Memory B cell (primary cell): ENCODE measurements at regions not wholly inside any gene's neighbourhood (a gene's known extent, or its start where the extent isn't known, plus 50 kb on each side); places are given as distances from the start of the nearest gene placed in this dataset.
"Not testable (repeated sequence)": the region's sequence is repeated elsewhere in the genome, so short reads cannot be mapped to it uniquely, and the experiment has no call there.

Experiments used
- ATAC-seq: fragments of 150-1000 bp; cut with Tn5 transposase; 2 replicates; pipeline ENCODE4 v1.10.0; 2021; ENCODE audit warnings: low read depth, mild to moderate bottlenecking, moderate library complexity
- DNase-seq, 2 donors: peaks; one replicate each; pipeline ENCODE4 v3.0.0; 2022; ENCODE audit warnings: low spot score in 2 of 2
- H3K27ac Mint-ChIP-seq: one replicate; pipeline ENCODE4 v1.8.0; 2022; ENCODE audit warnings: mild to moderate bottlenecking, moderate library complexity, mixed read lengths
- H3K27me3 Mint-ChIP-seq: one replicate; pipeline ENCODE4 v1.8.0; 2022; ENCODE audit warnings: mixed read lengths
- H3K36me3 Mint-ChIP-seq: one replicate; pipeline ENCODE4 v1.8.0; 2022; ENCODE audit warnings: mild to moderate bottlenecking, mixed read lengths
- H3K4me1 Mint-ChIP-seq: one replicate; pipeline ENCODE4 v1.8.0; 2022; ENCODE audit warnings: mixed read lengths
- H3K4me3 Mint-ChIP-seq: one replicate; pipeline ENCODE4 v1.8.0; 2022; ENCODE audit warnings: mild to moderate bottlenecking, moderate library complexity, mixed read lengths
- H3K9me3 Mint-ChIP-seq: one replicate; pipeline ENCODE4 v1.8.0; 2022; ENCODE audit warnings: mixed read lengths

DNA sequence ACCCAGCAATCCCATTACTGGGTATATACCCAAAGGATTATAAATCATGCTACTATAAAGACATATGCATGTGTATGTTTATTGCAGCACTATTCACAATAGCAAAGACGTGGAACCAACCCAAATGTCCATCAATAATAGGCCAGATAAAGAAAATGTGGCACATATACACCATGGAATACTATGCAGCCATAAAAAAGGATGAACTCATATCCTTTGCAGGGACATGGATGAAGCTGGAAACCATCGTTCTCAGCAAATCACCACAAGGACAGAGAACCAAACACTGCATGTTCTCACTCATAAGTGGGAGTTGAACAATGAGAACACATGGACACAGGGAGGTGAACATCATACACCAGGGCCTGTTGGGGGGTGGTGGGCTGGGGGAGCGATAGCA lies 109.7 kb downstream of the ATXN3L start:
- H3K9me3 Mint-ChIP-seq, ATAC-seq, H3K36me3 Mint-ChIP-seq, H3K27me3 Mint-ChIP-seq, H3K4me3 Mint-ChIP-seq, H3K4me1 Mint-ChIP-seq, DNase-seq, H3K27ac Mint-ChIP-seq: not testable (repeated sequence)

GRCh38 chrX:13209704-13210103 lies 110.1 kb downstream of the ATXN3L start:
- DNase-seq, H3K9me3 Mint-ChIP-seq, H3K27me3 Mint-ChIP-seq, H3K4me3 Mint-ChIP-seq, H3K36me3 Mint-ChIP-seq, H3K27ac Mint-ChIP-seq, H3K4me1 Mint-ChIP-seq, ATAC-seq: not testable (repeated sequence)

DNA sequence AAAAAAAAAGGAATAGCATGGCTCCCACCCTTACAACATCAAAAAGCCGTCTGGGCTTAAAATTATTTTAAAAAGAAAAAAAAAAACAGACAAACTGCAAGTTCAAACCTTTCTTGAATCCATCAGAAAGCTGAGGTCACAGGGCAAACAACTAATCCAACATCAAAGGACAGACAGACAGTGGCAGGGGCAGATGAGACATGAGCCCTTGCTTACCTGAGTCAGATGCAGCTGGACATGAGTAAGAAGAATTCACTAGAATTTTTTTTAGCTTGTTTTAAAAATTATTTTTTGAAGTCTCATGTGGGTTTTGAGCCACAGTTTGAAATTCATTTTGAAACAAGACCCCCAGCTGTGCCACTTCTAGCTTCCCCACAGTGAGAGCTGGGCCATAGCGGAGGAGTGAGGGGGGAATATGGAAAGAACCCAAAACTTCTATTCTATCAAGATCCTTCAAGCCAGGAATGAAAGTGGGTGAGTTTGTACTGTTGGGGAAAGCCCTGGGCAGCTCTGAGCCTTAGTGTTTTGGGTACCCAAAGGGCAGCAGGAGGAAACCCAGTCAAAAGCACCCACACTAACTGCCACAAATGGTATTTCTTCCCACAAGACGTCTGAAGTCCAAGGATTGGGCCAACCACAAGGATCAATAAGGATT lies 111.4 kb downstream of the ATXN3L start:
- H3K4me1 Mint-ChIP-seq, result no peaks in the 10 kb centered on the region
- H3K36me3 Mint-ChIP-seq, result no peaks in the 10 kb centered on the region
- no peak overlapping the region for H3K4me3 Mint-ChIP-seq
- ATAC-seq (no peak), DNase-seq (no peak)
- H3K27ac Mint-ChIP-seq, result no peak overlapping the region
- H3K27me3 Mint-ChIP-seq, result no peaks in the 10 kb centered on the region
- H3K9me3 Mint-ChIP-seq, result no peaks in the 10 kb centered on the region

DNA sequence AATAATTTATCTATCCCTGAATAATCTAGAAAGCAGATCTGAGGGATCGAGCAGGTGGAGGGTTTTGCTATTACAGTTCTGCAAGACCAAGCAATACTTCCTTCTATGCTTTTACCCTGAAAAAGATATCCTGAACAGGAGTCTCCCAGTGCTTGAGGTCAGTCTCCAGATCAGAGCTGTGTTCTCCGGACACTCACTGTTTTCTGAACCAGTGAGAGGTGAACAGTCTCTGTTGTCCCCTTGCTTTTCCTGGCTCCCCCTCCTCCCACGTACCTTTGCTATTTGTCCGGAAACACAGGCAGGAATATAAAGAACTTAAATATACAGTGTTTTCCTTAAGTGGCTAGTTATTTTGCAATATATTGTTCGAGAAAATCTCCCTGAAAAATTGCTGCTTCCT lies 116.6 kb downstream of the ATXN3L start:
- no peak overlapping the region for H3K27ac Mint-ChIP-seq
- H3K4me3 Mint-ChIP-seq, result no peak overlapping the region
- no peaks in the 10 kb centered on the region for H3K9me3 Mint-ChIP-seq
- no peak for ATAC-seq
- peaks cover 2% of the 10 kb centered on the region for H3K36me3 Mint-ChIP-seq
- DNase-seq, result no peak
- no peaks in the 10 kb centered on the region for H3K4me1 Mint-ChIP-seq
- no peaks in the 10 kb centered on the region for H3K27me3 Mint-ChIP-seq

DNA sequence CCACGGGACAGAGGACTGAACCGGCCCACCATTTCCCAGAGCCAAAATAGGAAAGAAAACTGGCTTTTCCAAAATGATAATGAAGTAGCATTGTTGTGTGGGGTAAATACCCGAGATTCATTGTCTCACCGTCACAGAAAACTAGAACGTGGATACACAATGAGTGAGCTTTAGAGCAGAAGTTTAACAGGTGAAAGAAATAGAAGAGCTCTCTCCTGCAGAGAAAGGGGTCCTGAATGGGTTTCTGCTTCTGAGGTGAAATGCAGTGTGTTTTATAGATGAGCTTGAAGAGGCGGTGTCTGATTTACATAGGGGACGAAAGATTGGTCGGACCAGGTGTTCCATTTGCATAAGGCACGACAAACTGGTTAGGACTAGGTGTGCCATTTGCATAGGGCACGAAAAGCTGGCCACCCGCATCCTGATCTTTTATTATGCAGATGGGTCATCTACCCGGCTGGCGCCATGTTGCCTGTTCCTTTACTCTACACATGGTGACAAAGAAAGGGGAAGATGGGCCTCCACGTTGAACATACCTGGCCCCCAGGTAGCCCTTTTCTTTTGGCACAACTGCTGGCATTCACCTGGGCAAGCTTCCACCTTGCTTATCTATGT lies 118.1 kb downstream of the ATXN3L start:
- H3K9me3 Mint-ChIP-seq, result no peaks in the 10 kb centered on the region
- H3K27me3 Mint-ChIP-seq, result no peaks in the 10 kb centered on the region
- H3K4me3 Mint-ChIP-seq, result no peak overlapping the region
- peaks cover 2% of the 10 kb centered on the region for H3K36me3 Mint-ChIP-seq
- H3K4me1 Mint-ChIP-seq, result no peaks in the 10 kb centered on the region
- no peak overlapping the region for H3K27ac Mint-ChIP-seq
- no peak for ATAC-seq
- DNase-seq, result no peak

GRCh38 chrX:13200398-13200797 lies 119.5 kb downstream of the ATXN3L start:
- DNase-seq, result no peak
- Mint-ChIP-seq H3K4me3 (no peak overlapping the region), H3K9me3 (no peaks in the 10 kb centered on the region), H3K36me3 (peaks cover 2% of the 10 kb centered on the region), H3K27me3 (no peaks in the 10 kb centered on the region), H3K4me1 (no peaks in the 10 kb centered on the region), H3K27ac (no peak overlapping the region)
- ATAC-seq, result no peak

DNA sequence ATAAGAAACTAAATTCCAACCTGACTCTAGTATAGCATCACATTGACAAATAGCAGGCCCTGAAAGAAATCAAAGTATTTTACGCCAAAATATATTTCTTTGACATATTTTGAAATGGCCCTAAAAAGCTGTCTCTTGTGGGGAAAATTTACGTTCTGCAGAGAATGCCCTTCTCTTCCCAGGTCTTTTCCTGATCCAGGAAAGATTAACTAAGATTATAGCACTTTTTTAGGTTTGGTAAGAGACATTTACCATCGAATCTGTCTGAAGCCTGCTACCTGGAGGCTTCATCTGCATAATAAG lies 121.1 kb downstream of the ATXN3L start:
- Mint-ChIP-seq H3K9me3 (no peaks in the 10 kb centered on the region), H3K4me3 (no peak overlapping the region), H3K36me3 (peaks cover 2% of the 10 kb centered on the region), H3K27me3 (no peaks in the 10 kb centered on the region), H3K27ac (no peak overlapping the region), H3K4me1 (peaks cover 4% of the 10 kb centered on the region)
- ATAC-seq, result no peak
- DNase-seq, result no peak

- DNase-seq, result no peak
- no peak for ATAC-seq
- no peak overlapping the region for H3K4me3 Mint-ChIP-seq
- peaks cover 4% of the 10 kb centered on the region for H3K4me1 Mint-ChIP-seq
- no peak overlapping the region for H3K27ac Mint-ChIP-seq
- no peaks in the 10 kb centered on the region for H3K27me3 Mint-ChIP-seq
- no peaks in the 10 kb centered on the region for H3K9me3 Mint-ChIP-seq
- peaks cover 2% of the 10 kb centered on the region for H3K36me3 Mint-ChIP-seq
Measured at GRCh38 chrX:13198056-13198761, 121.6 kb downstream of the ATXN3L start.

GRCh38 chrX:13196782-13197181 lies 123.1 kb downstream of the ATXN3L start:
- Mint-ChIP-seq H3K4me1 (peaks cover 4% of the 10 kb centered on the region), H3K4me3 (no peak overlapping the region), H3K27me3 (no peaks in the 10 kb centered on the region), H3K27ac (no peak overlapping the region), H3K9me3 (no peaks in the 10 kb centered on the region), H3K36me3 (peaks cover 2% of the 10 kb centered on the region)
- no peak for ATAC-seq
- no peak for DNase-seq

DNA sequence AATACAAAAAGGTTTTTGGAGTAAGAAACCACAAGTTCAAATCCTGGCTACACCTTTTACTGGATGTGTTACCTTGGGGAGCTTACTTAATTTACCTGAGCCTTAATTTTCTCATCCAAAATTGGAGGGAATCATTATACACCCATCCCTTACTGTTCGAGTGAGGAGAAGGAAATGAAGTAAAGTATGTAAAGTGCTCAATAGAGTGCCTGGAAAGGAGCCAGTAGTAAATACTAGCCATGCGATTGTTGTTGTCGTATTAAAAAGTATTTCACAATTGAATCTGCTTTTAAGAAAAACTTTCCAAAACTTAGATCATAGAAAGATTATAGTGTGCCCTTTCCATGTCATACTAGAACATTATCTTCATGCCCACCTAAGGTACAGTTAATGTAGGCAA lies 124.5 kb downstream of the ATXN3L start:
- H3K27ac Mint-ChIP-seq, result no peak overlapping the region
- DNase-seq, result no peak
- no peaks in the 10 kb centered on the region for H3K9me3 Mint-ChIP-seq
- no peak for ATAC-seq
- no peaks in the 10 kb centered on the region for H3K27me3 Mint-ChIP-seq
- H3K4me3 Mint-ChIP-seq, result no peak overlapping the region
- peaks cover 2% of the 10 kb centered on the region for H3K36me3 Mint-ChIP-seq
- H3K4me1 Mint-ChIP-seq, result peaks cover 4% of the 10 kb centered on the region

DNA sequence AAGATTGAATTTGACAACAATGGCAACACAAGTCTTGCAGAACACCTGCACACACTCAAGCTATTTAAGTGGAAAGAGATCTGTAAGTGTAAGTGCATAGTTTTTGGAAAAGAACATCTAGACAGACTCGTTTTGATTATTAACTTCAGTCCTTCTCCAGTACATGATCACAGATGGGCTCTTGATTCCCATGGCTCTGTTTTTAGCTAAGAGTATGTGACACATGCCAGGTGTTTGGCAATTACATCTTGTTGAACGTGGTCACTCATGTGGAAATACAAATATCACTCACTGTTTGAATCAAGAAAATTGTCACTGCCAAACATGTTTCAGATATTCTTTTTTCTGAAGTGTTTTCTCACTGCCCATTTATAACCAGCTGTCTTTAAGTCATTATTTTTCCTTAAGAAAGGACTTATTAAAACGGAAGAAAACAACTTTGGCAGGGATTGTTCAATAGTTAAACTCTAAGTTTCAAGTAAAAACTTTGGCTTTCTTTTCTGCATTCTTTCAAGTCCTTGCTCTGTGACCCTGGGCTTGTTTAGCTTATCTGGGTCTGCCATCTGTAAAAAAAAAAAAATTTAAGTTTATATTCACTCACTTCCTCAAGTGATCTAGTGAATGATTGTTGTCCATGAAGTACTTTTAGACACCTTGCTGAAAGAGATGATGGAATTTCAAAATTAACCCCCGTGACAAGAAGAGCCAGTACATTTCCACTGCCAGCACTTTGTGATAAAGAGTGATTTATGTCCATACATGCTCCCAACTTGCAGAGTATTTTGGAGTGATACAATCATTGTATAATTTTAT lies 125.4 kb downstream of the ATXN3L start:
- DNase-seq, result no peak
- no peaks in the 10 kb centered on the region for H3K36me3 Mint-ChIP-seq

GRCh38 chrX:13190051-13190450 lies 129.8 kb downstream of the ATXN3L start:
- Mint-ChIP-seq H3K27ac (no peak overlapping the region), H3K27me3 (no peaks in the 10 kb centered on the region), H3K36me3 (no peaks in the 10 kb centered on the region), H3K9me3 (no peaks in the 10 kb centered on the region), H3K4me3 (no peak overlapping the region), H3K4me1 (peaks cover 6% of the 10 kb centered on the region)
- ATAC-seq, result no peak
- DNase-seq, result no peak

More for the DNA sequence above, 125.4 kb downstream of the ATXN3L start:
- H3K9me3 Mint-ChIP-seq, result no peaks in the 10 kb centered on the region
- H3K27me3 Mint-ChIP-seq, result no peaks in the 10 kb centered on the region
- peaks cover 4% of the 10 kb centered on the region for H3K4me1 Mint-ChIP-seq
- H3K27ac Mint-ChIP-seq, result no peak overlapping the region
- ATAC-seq, result no peak
- no peak overlapping the region for H3K4me3 Mint-ChIP-seq

- H3K4me1 Mint-ChIP-seq, result peaks cover 6% of the 10 kb centered on the region
- ATAC-seq (no peak), DNase-seq (no peak)
- H3K36me3 Mint-ChIP-seq, result no peaks in the 10 kb centered on the region
- H3K27me3 Mint-ChIP-seq, result no peaks in the 10 kb centered on the region
- H3K9me3 Mint-ChIP-seq, result peaks cover 2% of the 10 kb centered on the region
- no peak overlapping the region for H3K27ac Mint-ChIP-seq
- no peak overlapping the region for H3K4me3 Mint-ChIP-seq
Measured at GRCh38 chrX:13189380-13189779, 130.5 kb downstream of the ATXN3L start.

DNA sequence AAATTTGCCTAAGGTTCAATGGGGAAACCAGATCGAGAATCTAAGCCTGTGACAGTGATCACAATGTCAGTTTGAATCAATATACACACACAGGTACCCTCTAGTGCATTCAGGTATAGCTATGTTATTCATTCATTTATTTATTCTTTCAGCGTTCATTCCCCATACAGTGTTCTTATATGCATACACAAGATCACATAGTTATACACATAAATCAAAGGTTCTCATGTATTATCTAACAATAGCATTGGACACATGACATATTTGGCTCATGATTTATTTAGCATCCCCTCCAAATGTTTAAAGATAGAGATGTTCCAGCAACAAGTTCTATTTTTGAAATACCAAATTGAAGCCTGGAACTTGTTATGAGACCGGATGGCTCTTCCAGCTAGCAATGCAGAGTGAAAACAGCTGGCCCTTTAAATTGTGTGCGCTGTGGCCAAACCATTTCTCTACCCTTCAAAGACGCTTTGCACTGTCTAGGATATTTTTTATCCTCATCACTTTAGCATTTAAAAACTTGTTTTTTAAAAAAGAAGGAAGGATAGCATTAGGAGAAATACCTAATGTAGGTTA lies 131.0 kb downstream of the ATXN3L start:
- H3K9me3 Mint-ChIP-seq, result peaks cover 4% of the 10 kb centered on the region
- H3K27me3 Mint-ChIP-seq, result no peaks in the 10 kb centered on the region

More for the DNA sequence above, 131.0 kb downstream of the ATXN3L start:
- H3K27ac Mint-ChIP-seq, result no peak overlapping the region
- ATAC-seq (no peak), DNase-seq (no peak)
- H3K4me1 Mint-ChIP-seq, result peaks cover 2% of the 10 kb centered on the region
- no peaks in the 10 kb centered on the region for H3K36me3 Mint-ChIP-seq
- H3K4me3 Mint-ChIP-seq, result no peak overlapping the region
